AG04450 (cell line): ENCODE measurements at regions not wholly inside any gene's neighbourhood (a gene's known extent, or its start where the extent isn't known, plus 50 kb on each side); places are given as distances from the start of the nearest gene placed in this dataset.

Experiments
- CTCF ChIA-PET: fragments of 300-600, 350-600 bp; formaldehyde crosslinking; extraction: SDS; loops from one replicate; lab custom pipeline; 2022; ENCODE audit warnings: antibody characterized with exemption, inconsistent platforms; lab: Charles Lee
- POLR2A ChIA-PET: fragments of 350-600 bp; formaldehyde crosslinking; extraction: SDS; loops from one replicate; lab custom pipeline; 2021; ENCODE audit warnings: antibody characterized with exemption, inconsistent platforms; lab: Yijun Ruan, JAX
- DNase-seq: peaks from one replicate; pipeline ENCODE4 v3.0.0-alpha.2; 2011; ENCODE audit warnings: low read depth, low spot score
- H3K27ac ChIP-seq: one replicate; pipeline ENCODE4 v1.5.1; 2012; ENCODE audit warnings: low read depth, low read length, control low read depth
- H3K27me3 ChIP-seq: one replicate; pipeline ENCODE4 v1.6.0; 2012; ENCODE audit warnings: low read length; ENCODE audit not compliant: control insufficient read depth, insufficient read depth
- H3K4me3 ChIP-seq: 2 replicates; pipeline ENCODE4 v1.5.1; 2011; ENCODE audit warnings: mild to moderate bottlenecking, low read depth, low read length, control low read depth
- H3K9me3 ChIP-seq: 2 replicates; pipeline ENCODE4 v1.5.1; 2012; ENCODE audit warnings: low read length; ENCODE audit not compliant: control insufficient read depth, insufficient read depth
- TF ChIP-seq, protein P1 (sequence below): IDR thresholded peaks from 2 replicates; pipeline ENCODE4 v1.5.1; 2011; ENCODE audit warnings: low read depth, low read length, control low read depth, inconsistent platforms

DNA sequence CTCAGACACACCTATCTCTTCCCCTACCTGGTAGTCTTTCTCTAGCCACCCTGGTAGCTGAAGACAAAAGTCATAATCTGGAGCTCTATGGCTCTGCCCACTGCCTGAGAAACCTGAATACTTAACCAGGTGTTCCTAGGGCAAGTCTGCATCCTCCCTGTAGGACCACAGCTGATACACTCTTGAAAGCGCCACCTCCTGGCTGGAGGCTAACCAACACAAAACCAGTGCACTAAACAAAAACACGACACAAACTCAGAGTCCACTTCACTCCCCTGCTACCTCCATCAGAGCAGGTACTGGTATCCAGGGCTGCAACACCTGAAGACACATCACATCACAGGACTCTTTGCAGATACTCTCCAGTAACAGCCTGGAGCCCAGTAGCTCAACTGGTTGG, 84.6 kb upstream of the ANXA1 start:
- Histone ChIP-seq H3K4me3 (no peak overlapping the region), H3K27ac (no peak overlapping the region), H3K9me3 (no peaks in the 10 kb centered on the region), H3K27me3 (no peaks in the 10 kb centered on the region)
- TF ChIP-seq, protein P1, sequence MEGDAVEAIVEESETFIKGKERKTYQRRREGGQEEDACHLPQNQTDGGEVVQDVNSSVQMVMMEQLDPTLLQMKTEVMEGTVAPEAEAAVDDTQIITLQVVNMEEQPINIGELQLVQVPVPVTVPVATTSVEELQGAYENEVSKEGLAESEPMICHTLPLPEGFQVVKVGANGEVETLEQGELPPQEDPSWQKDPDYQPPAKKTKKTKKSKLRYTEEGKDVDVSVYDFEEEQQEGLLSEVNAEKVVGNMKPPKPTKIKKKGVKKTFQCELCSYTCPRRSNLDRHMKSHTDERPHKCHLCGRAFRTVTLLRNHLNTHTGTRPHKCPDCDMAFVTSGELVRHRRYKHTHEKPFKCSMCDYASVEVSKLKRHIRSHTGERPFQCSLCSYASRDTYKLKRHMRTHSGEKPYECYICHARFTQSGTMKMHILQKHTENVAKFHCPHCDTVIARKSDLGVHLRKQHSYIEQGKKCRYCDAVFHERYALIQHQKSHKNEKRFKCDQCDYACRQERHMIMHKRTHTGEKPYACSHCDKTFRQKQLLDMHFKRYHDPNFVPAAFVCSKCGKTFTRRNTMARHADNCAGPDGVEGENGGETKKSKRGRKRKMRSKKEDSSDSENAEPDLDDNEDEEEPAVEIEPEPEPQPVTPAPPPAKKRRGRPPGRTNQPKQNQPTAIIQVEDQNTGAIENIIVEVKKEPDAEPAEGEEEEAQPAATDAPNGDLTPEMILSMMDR, result no peak
- DNase-seq, result no peak
- ChIA-PET CTCF (no interaction called here), POLR2A (no interaction called here)

DNA sequence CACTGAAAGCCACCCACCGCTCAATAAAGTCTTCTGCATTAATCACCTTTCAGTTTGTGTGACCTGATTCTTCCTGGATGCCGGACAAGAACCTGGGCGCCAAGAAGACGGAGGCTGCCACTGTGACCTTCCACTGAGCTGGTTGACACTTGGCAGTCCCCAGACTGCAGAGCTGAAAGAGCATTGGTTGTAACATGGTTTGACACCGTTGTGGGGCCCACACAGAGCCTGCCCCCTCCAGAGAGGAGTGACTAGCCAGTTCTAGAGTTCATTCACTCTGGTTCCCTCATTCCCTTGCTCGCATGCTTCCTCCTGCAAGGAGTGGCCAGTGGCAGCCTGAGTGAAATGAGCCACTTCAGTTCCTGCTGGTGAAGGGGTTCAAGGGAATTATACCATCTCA, 86.2 kb upstream of the ANXA1 start:
- no peak for DNase-seq
- Histone ChIP-seq H3K27ac (no peak overlapping the region), H3K9me3 (no peaks in the 10 kb centered on the region), H3K27me3 (no peaks in the 10 kb centered on the region), H3K4me3 (no peak overlapping the region)
- POLR2A ChIA-PET, result no interaction called here
- TF ChIP-seq, protein P1, result no peak
- CTCF ChIA-PET, result no interaction called here

DNA sequence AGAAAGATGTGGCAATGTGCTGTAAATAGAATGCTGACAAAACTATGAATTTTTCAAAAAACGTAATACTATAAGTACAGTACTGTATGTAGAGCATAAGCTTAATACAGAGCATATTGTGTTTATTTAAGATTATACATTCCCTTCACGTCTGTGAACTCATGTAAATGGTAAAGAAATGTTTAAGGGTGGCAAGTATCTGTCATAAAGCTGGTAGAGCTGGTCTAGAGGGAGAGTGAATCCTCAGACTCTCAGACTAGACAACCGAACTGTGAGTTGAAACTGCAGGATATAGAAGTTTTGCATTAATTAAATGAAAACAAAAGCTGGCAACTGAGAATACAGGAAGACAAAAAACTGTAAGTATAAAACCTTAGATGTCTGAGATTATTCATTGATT, 87.3 kb upstream of the ANXA1 start:
- POLR2A ChIA-PET, result no interaction called here
- no peak overlapping the region for H3K4me3 ChIP-seq
- CTCF ChIA-PET, result no interaction called here
- TF ChIP-seq, protein P1, result no peak
- no peak for DNase-seq
- H3K27ac ChIP-seq, result no peak overlapping the region
- H3K9me3 ChIP-seq, result no peaks in the 10 kb centered on the region
- no peaks in the 10 kb centered on the region for H3K27me3 ChIP-seq

DNA sequence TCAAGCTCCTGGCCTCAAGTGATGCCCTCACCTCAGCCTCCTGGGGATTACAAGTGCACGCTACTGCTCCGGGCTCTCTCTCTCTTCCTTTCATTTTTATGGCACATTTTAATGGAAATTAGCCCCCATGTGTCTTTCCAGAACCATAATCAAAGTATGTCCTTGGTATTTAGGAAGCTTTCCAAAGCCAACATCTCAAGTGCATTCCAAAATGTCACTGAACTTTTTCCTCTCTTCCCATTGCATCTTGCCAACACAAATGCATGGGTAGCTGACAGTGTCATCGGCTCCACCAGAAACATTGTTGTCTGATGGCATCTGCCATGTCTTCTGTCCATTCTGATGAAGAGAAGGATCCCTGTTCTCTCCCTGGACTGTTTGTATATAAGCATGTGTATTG, 90.5 kb upstream of the ANXA1 start:
- H3K9me3 ChIP-seq, result no peaks in the 10 kb centered on the region
- ChIA-PET POLR2A (no interaction called here), CTCF (interaction anchor here (1.3 kb wide), 1 partner anchor 190 kb away, joined by 3 read pairs; no protein-coding TSS in a partner anchor)
- no peak overlapping the region for H3K4me3 ChIP-seq
- TF ChIP-seq, protein P1, result no peak
- no peak for DNase-seq
- H3K27me3 ChIP-seq, result no peaks in the 10 kb centered on the region
- H3K27ac ChIP-seq, result no peak overlapping the region

DNA sequence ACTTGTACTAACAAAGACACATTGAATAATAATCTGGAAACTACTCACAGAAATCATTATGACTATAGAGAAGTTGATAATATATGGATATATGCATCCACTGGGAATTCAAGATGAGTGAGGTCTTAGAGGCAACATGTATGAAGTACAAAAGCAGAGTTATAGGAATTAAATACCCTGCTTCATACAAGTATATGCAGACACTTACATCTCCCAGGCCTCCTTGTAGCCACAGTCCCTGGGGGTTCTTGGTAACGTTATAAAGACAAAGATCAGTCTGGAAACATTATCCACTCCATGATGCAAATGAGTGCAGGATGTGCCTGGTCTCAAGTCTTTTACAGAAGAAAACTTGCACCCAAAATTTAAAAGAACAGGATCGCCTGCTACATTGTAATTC, 92.4 kb upstream of the ANXA1 start:
- CTCF ChIA-PET, result no interaction called here
- no peaks in the 10 kb centered on the region for H3K27me3 ChIP-seq
- POLR2A ChIA-PET, result no interaction called here
- H3K4me3 ChIP-seq, result no peak overlapping the region
- TF ChIP-seq, protein P1, result no peak
- DNase-seq, result no peak
- no peak overlapping the region for H3K27ac ChIP-seq
- no peaks in the 10 kb centered on the region for H3K9me3 ChIP-seq
